Prostate gland (tissue), 2 donors: ENCODE measurements at regions not wholly inside any gene's neighbourhood (a gene's known extent, or its start where the extent isn't known, plus 50 kb on each side); places are given as distances from the start of the nearest gene placed in this dataset.
A peak's percentile ranks its signal among the peaks of the same experiment; 100 is the strongest.
"Not testable (repeated sequence)": the region's sequence is repeated elsewhere in the genome, so short reads cannot be mapped to it uniquely, and the experiment has no call there.

Experiments used
- DNase-seq: peaks from one replicate; pipeline ENCODE4 v3.0.0-alpha.2; 2019; ENCODE audit warnings: low spot score
- H3K27ac ChIP-seq, 2 donors: fragments of 200-600 bp; sonication (generic); 2 replicates each; pipeline ENCODE4 v1.5.1; 2017 to 2019
- H3K27me3 ChIP-seq: fragments of 200-600 bp; sonication (generic); replicated peaks from 2 replicates; pipeline ENCODE4 v1.5.1; 2019; ENCODE audit not compliant: insufficient read depth
- H3K36me3 ChIP-seq, 2 donors: fragments of 200-600 bp; sonication (generic); 1 replicate in 1 of 2; 2 replicates in 1 of 2; pipeline versions ENCODE4 v1.5.1 to v1.8.1; 2017 to 2019
- H3K4me1 ChIP-seq: fragments of 200-600 bp; sonication (generic); replicated peaks from 2 replicates; pipeline ENCODE4 v1.5.1; 2019
- H3K4me3 ChIP-seq, 2 donors: fragments of 200-600 bp; sonication (generic); 2 replicates each; pipeline ENCODE4 v1.5.1; 2017 to 2019
- H3K9me3 ChIP-seq: fragments of 200-600 bp; sonication (generic); 2 replicates; pipeline ENCODE4 v1.5.1; 2017
- CTCF ChIP-seq, 4 experiments: fragments of 200-600 bp in 2 of 4; fragments of 450-650 bp in 2 of 4; sonication (generic) in 2 of 4; IDR thresholded peaks; 1 replicate in 3 of 4; 2 replicates in 1 of 4; pipeline ENCODE4 v1.5.1; 2016 to 2019; ENCODE audit warnings: antibody characterized with exemption in 4 of 4, mild to moderate bottlenecking in 2 of 4, moderate library complexity in 2 of 4
- POLR2A ChIP-seq: fragments of 450-650 bp; IDR thresholded peaks from one replicate; pipeline ENCODE4 v1.6.1; 2016; ENCODE audit warnings: antibody characterized with exemption, mild to moderate bottlenecking
- POLR2AphosphoS5 ChIP-seq: sonication (generic); formaldehyde crosslinking; IDR thresholded peaks from one replicate; pipeline ENCODE4 v1.6.1; 2017; ENCODE audit warnings: antibody characterized with exemption
- WGBS: methylation state at CpG from one replicate; pipeline ENCODE4 v1.1.5; 2018; 5-methylcytosine and 5-hydroxymethylcytosine counted together
- intact Hi-C: fragments of 100-400 bp; cut with DNase I; formaldehyde crosslinking; loops from one replicate; pipeline ENCODE4 v1.14.2; 2022

GRCh38 chr14:30389134-30389876 lies 169.7 kb upstream of the G2E3 start:
- peak; percentile 8 for DNase-seq
- intact Hi-C loops = no loop called here
- no peaks in the 10 kb centered on the region for H3K4me1 ChIP-seq

GRCh38 chr14:30389877-30390385 lies 169.0 kb upstream of the G2E3 start:
- intact Hi-C loops = no loop called here
- DNase-seq = no peak
- H3K36me3 ChIP-seq = no peaks in the 10 kb centered on the region
- no peaks in the 10 kb centered on the region for H3K27me3 ChIP-seq
- no peak for TF ChIP-seq POLR2A
- TF ChIP-seq CTCF (IDR thresholded peaks at IDR 0.05) = no peak
- no peak for TF ChIP-seq POLR2AphosphoS5
- no peak overlapping the region for H3K4me3 ChIP-seq
- 70% methylated on average over 4 of the region's 4 CpGs for WGBS
- no peaks in the 10 kb centered on the region for H3K4me1 ChIP-seq
- no peaks in the 10 kb centered on the region for H3K9me3 ChIP-seq
- no peak overlapping the region for H3K27ac ChIP-seq

More at GRCh38 chr14:30389134-30389876, 169.7 kb upstream of the G2E3 start:
- H3K9me3 ChIP-seq = no peaks in the 10 kb centered on the region
- TF ChIP-seq CTCF (IDR thresholded peaks at IDR 0.05) (no peak), POLR2A (no peak), POLR2AphosphoS5 (no peak)
- H3K36me3 ChIP-seq = no peaks in the 10 kb centered on the region
- 81% methylated on average over 6 of the region's 6 CpGs for WGBS
- H3K27ac ChIP-seq = no peak overlapping the region
- no peaks in the 10 kb centered on the region for H3K27me3 ChIP-seq
- H3K4me3 ChIP-seq = no peak overlapping the region

- intact Hi-C loops = no loop called here
- 86% methylated on average over 1 of the region's 1 CpG for WGBS
These were observed 163.9 kb upstream of the G2E3 start for GRCh38 chr14:30395065-30395464.

GRCh38 chr14:30402846-30403245 lies 156.1 kb upstream of the G2E3 start:
- Histone ChIP-seq H3K27me3 (no peaks in the 10 kb centered on the region), H3K4me3 (no peak overlapping the region), H3K36me3 (no peaks in the 10 kb centered on the region), H3K4me1 (no peaks in the 10 kb centered on the region), H3K27ac (no peak overlapping the region), H3K9me3 (no peaks in the 10 kb centered on the region)
- TF ChIP-seq POLR2AphosphoS5 (no peak), CTCF (IDR thresholded peaks at IDR 0.05) (no peak), POLR2A (no peak)
- intact Hi-C loops = no loop called here
- no peak for DNase-seq

More at GRCh38 chr14:30395065-30395464, 163.9 kb upstream of the G2E3 start:
- no peaks in the 10 kb centered on the region for H3K36me3 ChIP-seq
- H3K9me3 ChIP-seq = no peaks in the 10 kb centered on the region
- no peak for TF ChIP-seq POLR2AphosphoS5
- no peak for TF ChIP-seq POLR2A
- TF ChIP-seq CTCF (IDR thresholded peaks at IDR 0.05) = no peak
- H3K27me3 ChIP-seq = no peaks in the 10 kb centered on the region
- no peak overlapping the region for H3K4me3 ChIP-seq
- no peak for DNase-seq
- no peaks in the 10 kb centered on the region for H3K4me1 ChIP-seq
- H3K27ac ChIP-seq = no peak overlapping the region

GRCh38 chr14:30403791-30404190 lies 155.2 kb upstream of the G2E3 start:
- intact Hi-C loops = no loop called here
- no peaks in the 10 kb centered on the region for H3K4me1 ChIP-seq
- H3K27ac ChIP-seq = no peak overlapping the region
- no peaks in the 10 kb centered on the region for H3K27me3 ChIP-seq
- no peak overlapping the region for H3K4me3 ChIP-seq
- DNase-seq = no peak
- TF ChIP-seq POLR2AphosphoS5 = no peak
- WGBS = 90% methylated on average over 4 of the region's 4 CpGs
- no peaks in the 10 kb centered on the region for H3K9me3 ChIP-seq
- no peaks in the 10 kb centered on the region for H3K36me3 ChIP-seq

- intact Hi-C loops, H3K4me1 ChIP-seq, H3K36me3 ChIP-seq, H3K27ac ChIP-seq, H3K9me3 ChIP-seq, H3K27me3 ChIP-seq, H3K4me3 ChIP-seq, DNase-seq: not testable (repeated sequence)
- 78% methylated on average over 2 of the region's 2 CpGs for WGBS
These were observed 149.4 kb upstream of the G2E3 start for GRCh38 chr14:30409508-30410015.
